ENCODE measurements at regions not wholly inside any gene's neighbourhood (a gene's known extent, or its start where the extent isn't known, plus 50 kb on each side); places are given as distances from the start of the nearest gene placed in this dataset.
"Not testable (repeated sequence)": the region's sequence is repeated elsewhere in the genome, so short reads cannot be mapped to it uniquely, and the experiment has no call there.

DNA sequence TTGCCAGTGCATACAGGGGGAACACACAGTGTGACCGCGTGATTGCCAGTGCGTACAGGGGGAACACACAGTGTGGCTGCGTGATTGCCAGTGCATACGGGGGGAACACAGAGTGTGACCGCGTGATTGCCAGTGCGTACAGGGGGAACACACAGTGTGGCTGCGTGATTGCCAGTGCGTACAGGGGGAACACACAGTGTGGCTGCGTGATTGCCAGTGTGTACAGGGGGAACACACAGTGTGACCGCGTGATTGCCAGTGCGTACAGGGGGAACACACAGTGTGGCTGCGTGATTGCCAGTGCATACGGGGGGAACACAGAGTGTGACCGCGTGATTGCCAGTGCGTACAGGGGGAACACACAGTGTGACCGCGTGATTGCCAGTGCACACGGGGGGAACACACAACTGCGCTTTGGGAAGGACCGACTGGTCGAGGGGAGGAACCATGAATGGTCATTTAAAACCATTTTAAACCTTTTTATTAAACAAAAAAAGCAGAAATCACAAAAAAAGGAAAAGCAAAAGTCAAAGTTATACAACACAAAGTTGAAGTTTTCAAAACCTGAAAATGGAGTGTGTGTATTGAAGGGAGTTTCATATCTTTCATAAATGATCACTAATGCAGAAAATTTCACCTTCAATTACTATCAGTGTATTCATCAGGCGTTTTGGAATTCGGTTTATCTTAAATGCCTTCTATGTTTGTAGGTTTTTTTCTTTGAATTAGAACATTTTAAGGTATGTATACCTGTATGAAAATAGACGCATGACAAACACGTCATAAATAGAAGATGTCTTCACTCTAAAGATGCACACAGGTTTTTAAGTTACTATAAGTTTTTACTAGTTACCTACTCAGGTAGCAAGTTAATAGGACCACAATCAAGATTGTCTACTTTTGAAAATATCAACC, 141.0 kb downstream of the RTP5 start:
- not testable (repeated sequence) for DNase-seq

- DNase-seq, result no peak
Observed at GRCh38 chr2:242011167-242011513, 141.6 kb downstream of the RTP5 start.

DNA sequence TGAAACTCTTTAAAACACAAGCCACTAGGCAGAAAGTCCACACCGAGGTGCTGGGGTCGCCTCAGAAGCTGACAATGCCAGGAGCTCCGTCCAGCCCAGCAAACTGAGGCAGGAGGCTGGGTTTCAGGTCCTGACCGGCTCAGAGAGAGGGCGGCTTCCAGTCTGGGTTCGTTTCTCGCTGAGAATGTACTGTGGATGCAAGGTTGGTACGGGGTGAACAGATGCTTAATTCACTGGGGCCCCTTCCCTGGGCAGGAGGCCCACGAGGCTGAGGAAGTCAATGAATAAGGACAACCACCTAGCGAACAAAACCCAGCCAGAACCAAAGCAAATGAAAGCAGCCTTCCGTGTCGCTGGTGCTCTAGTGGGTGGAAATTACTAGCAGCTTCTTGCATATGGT, 142.0 kb downstream of the RTP5 start:
- no peak for DNase-seq

- DNase-seq, result no peak
Observed at GRCh38 chr2:242011991-242012764, 142.6 kb downstream of the RTP5 start.

DNA sequence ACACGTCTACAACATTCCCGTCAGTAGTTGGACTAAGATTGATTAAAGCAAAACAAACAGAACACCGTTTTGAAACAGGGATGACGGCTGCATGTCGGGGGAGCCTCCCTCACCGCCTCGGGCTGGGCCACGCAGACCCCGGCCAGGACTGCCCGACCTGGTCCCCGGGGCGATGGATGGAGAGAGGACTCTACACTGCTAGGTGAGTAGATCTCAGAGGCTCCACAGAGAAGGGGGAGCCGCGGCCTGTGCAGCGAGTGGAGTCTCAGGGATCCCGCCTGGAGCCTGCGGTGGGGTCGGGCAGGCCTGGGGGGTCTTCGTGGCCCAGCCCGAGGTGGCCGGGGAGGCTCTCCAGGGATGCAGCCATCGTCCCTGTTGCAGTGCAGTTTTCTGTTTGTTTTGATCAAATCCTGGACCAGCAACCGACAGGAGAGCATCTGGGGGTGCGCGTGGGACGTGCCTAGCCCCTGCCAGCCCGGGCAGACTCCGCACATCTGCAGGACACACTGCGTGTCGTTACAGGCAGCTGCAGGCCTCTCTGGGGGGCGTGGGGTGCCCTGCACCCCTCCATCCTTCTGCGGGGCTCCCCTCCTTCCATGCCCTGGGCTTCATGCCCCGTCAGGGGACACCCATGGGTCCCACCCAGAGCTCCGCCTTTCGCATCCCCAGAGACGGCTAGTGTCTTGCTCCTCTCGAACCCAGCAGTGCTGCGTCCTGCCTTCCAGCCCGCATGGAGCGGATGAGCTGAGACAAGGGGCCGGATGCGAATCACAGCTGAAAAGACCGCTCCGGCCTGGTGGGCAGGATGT, 143.6 kb downstream of the RTP5 start:
- DNase-seq, result no peak

- no peak for DNase-seq
Observed at GRCh38 chr2:242013771-242014170, 144.2 kb downstream of the RTP5 start.

GRCh38 chr2:242015108-242016065, 145.9 kb downstream of the RTP5 start:
- DNase-seq, result no peak

GRCh38 chr2:242017086-242017485, 147.6 kb downstream of the RTP5 start:
- no peak for DNase-seq

DNA sequence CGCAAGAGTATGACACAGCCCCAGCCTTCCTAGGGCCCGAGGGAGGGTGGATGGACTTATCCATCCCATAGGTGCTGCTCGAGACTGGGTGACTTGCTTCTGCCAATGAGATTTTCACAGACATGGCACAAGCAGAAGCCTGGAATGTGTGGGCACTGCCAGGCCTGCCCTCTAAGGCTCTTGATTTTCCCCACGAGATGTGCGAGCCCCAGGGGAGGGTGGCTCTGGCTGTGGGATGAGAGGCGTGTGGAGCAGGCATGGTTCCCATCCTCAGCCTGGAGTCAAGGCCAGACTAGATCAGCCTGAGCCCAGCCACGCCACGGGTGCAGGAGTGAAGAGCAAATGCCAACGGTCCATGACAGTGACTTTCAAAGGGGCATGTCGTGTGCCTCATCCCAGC, 148.9 kb downstream of the RTP5 start:
- not testable (repeated sequence) for DNase-seq

GRCh38 chr2:242019344-242019743, 149.8 kb downstream of the RTP5 start:
- no peak for DNase-seq

DNA sequence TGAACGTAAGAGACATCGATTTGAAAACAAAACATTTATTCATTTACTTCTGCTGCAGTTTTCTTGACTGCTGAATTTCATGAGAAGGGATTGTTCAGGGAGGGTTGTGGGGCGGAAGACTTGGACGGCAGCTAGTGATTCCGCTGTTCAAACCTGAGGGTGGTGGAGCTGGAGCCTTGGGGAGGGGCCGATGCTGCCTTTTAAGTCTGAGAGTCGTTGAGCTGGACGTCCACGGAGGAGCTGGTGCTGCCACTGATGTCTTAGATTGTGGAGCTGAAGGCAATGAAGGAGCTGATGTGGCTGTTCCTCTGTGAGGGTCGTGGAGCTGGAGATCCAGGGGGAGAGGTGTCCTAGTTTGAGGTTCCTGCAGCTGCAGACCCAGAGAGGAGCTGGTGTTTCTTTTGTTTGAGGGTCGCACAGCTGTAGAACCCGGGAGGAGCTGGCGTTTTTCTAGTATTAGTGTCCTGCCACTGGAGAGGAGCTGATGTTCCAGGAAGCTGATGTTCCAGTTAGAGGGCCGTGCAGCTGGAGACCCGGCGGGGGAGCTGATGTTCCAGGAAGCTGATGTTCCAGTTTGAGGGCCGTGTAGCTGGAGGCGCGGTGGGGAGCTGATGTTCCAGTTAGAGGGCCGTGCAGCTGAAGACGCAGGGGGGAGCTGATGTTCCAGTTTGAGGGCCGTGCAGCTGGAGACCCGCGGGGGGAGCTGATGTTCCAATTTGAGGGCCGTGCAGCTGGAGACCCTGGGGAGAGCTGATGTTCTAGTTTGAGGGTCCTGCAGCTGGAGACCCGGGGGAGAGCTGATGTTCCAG, 150.9 kb downstream of the RTP5 start:
- DNase-seq, result no peak

GRCh38 chr2:242022550-242023290, 153.2 kb downstream of the RTP5 start:
- DNase-seq, result no peak

GRCh38 chr2:242024751-242025355, 155.3 kb downstream of the RTP5 start:
- DNase-seq, result no peak

DNA sequence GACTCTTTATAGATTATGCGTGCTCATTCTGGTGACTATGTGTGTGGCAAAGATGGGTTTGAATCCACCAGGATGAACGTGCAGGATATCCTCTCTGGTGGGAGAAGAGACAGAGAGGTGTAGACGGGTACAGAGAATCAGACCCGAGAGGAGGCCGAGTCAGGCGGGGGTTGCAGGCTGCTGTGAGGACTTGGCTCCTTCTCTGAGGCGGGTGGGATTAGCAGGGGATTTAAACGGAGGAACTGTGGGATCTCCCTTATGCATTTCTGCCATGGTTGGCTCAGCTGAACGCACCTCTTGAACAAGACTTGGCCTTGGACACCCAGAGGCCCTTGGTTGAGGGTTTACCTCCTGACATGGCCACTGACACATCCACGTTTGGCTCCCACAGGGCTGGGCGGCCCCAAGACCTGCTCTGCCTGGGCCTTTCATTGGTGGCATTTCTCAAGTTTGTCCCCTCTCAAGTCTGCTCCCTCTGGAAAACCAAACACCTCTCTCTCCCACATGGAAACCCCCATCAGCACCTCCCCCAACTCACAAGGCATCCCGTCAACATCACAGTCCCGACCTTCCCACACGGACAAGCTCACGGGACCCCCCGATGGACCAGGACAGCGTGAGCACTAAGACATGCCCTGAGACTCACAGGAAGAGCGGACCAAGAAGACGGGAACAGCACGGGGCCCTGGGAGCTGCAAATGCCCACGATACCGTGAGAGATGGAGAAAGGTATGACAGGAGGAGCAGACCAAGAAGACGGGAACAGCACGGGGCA, 158.3 kb downstream of the RTP5 start:
- DNase-seq, result no peak

DNA sequence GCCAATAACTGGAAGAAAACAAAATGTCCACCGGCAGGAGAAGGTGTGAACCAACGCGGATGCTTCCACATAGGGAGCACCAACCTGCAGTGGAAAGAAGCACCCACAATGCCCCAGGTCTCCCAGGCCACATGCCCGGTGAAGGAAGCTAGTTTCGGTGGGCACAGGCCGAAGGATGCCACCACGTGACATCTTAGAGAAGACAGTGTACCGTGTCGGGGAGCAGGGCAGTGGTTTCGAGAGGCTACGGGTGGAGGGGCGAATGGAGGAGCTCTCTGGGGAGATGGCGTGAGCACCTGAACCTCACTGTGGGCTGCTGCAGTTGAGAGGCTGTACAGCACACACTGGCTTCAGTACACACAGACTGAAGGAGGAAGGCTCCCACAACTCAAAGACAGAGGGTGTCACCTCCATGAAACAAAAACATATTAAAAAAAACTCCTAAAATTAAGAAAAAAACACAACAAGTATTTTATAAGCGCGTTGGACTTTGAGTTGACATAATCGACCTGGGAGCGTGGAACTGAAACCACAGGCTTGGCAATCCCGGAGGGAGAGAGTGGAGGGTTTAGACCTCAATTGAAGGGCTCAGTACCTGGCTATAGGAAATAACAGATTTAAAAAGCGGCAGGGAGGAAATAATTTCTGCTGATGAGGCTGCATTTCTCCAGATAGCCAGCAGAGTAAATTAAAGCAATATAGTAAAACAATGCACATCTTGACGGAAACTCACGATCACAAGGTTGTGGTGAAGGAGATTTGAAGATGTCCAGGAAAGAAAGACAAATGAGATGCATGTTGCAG, 160.1 kb downstream of the RTP5 start:
- DNase-seq, result no peak

DNA sequence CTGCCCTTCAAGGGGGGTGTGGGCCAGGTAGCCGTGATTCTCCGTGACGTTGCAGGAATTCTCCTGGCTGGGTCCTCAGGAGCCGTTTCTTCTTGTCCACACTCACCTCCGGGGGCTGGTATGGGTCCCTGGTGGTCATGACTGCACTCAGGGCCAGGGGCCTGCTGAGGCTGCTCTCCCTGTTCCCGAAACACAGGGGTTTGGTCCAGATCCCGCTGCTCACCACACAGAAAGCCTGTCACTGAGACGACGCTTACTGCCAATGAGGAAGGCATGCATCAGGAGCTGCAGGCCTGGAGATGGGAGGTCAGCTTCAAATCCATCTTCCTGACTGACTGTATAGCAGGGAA, 160.7 kb downstream of the RTP5 start:
- DNase-seq, result no peak

GRCh38 chr2:242030858-242031257, 161.3 kb downstream of the RTP5 start:
- no peak for DNase-seq

DNA sequence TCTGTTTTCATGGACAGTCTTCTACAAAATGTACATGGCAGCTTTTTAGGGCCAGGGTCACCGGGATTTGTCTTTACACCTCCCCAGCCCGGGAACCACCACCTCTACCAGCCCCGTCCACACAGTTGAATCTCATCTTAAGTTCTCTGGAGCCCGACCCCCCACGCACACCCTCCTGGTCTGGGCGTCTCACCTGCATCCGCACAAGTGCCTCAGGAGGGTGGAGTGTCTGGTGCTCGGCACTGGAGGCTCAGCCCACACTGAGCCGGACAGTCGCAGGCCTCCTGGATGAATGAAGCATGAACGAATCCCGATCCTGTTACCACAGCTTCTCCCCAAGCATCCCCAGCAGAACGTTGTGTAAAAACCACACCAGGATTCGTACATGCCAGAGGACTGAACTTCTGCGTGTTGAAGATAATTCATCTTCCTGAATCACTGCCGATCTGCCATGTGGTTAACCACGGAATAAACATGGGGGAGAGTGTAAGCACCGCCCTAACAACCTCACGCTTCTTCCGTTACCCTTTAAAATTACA, 162.0 kb downstream of the RTP5 start:
- no peak for DNase-seq

Measured in NCI-H2029 treated with DMSO at 0.1 percent for 48 hours (cell line).